ENCODE measurements at regions not wholly inside any gene's neighbourhood (a gene's known extent, or its start where the extent isn't known, plus 50 kb on each side); places are given as distances from the start of the nearest gene placed in this dataset.

DNA sequence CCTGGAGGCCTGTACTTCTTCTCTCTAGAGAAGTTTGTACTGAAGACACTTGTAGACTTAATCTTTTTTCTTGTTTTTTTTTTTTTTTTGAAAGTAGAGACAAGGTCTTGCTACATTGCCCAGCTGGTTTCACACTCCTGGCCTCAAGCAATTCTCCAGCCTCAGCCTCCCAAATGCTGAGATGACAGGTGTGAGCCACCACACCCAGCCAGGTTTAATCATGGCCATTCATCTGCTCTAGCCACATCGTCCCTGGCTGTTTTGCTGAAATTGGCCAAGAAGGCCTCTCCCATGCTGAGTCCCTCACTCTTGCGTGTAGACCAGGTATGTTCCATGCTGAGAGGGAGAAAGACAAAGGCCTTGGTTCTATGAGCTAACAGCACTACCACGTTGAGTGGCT, 176.2 kb downstream of the JCAD start:
- no peak for TF ChIP-seq CTCF (IDR thresholded peaks at IDR 0.05)
- no peaks in the 10 kb centered on the region for H3K79me2 ChIP-seq (ENCODE audit: insufficient read depth, low read length)
- Mint-ChIP-seq H3K27me3 (ENCODE audit: low read depth in 3 of 3) (peaks cover 4 to 5% (median 4%) of the 10 kb centered on the region in 3 donors), H3K27ac (no peak overlapping the region), H3K4me3 (no peak overlapping the region), H3K4me1 (peaks cover 4% of the 10 kb centered on the region), H3K9me3 (no peaks in the 10 kb centered on the region), H3K36me3 (no peaks in the 10 kb centered on the region)
- H3K36me3 ChIP-seq (replicated peaks in 1 of 2; ENCODE audit: control insufficient read depth in 1 of 2, insufficient read depth in 2 of 2, low read length in 2 of 2), result no peaks in the 10 kb centered on the region
- H3K4me3 ChIP-seq (replicated peaks in 1 of 3; ENCODE audit: low read depth in 2 of 3, low read length in 3 of 3), result no peak overlapping the region
- no peaks in the 10 kb centered on the region for H4K20me1 ChIP-seq (ENCODE audit: insufficient read depth, low read length)
- H3K27me3 ChIP-seq (ENCODE audit: control insufficient read depth in 2 of 2, insufficient read depth in 2 of 2, low read length in 2 of 2), result no peaks in the 10 kb centered on the region
- no peak overlapping the region for H3K27ac ChIP-seq (ENCODE audit: low read depth in 1 of 2, low read length in 2 of 2)
- no peak overlapping the region for H3K4me2 ChIP-seq (replicated peaks; ENCODE audit: extremely low read depth, low read length, poor library complexity, severe bottlenecking)
- H3K4me1 ChIP-seq (ENCODE audit: control insufficient read depth in 1 of 2, insufficient read depth in 2 of 2, low read length in 2 of 2), result peaks cover 0 to 3% of the 10 kb centered on the region in 2 donors
- H3K9me3 ChIP-seq (replicated peaks in 1 of 2; ENCODE audit: control insufficient read depth in 1 of 2, insufficient read depth in 1 of 2, low read length in 2 of 2), result no peaks in the 10 kb centered on the region
- WGBS (ENCODE audit: insufficient coverage), result 84% methylated on average over 3 of the region's 3 CpGs
- H2AFZ ChIP-seq (ENCODE audit: insufficient read depth, low read depth, low read length, poor library complexity, severe bottlenecking), result no peak overlapping the region
- intact Hi-C loops (cut with micrococcal nuclease), result no loop called here
- no peak overlapping the region for H3K9ac ChIP-seq (ENCODE audit: insufficient read depth, low read length, poor library complexity, severe bottlenecking)
- DNase-seq, result no peak

DNA sequence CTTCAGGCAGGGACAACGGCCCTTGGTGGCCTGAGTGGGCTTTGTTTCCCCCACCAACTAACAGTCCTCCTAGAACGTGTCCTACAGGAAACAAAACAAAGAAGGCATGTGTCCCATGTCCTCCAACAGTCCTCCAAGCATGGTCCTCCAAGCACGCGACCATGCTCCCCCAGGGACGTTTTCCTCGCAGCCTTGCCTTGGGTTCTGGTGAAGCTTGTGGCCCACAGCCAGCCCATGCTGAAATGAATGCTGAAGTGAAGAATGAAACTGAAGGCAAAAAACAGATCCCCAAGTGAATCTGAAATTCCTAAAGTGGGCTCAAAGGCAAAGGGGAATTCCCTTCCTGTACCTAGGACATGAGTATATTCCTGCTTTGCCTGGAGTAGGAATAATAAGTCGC, 176.6 kb downstream of the JCAD start:
- WGBS (ENCODE audit: insufficient coverage), result 90% methylated on average over 1 of the region's 7 CpGs
- intact Hi-C loops (cut with micrococcal nuclease), result no loop called here

More for the DNA sequence above, 176.6 kb downstream of the JCAD start:
- Histone ChIP-seq H3K27ac (ENCODE audit: low read depth in 1 of 2, low read length in 2 of 2) (no peak overlapping the region), H3K79me2 (ENCODE audit: insufficient read depth, low read length) (no peaks in the 10 kb centered on the region), H3K27me3 (ENCODE audit: control insufficient read depth in 2 of 2, insufficient read depth in 2 of 2, low read length in 2 of 2) (no peaks in the 10 kb centered on the region), H3K4me1 (ENCODE audit: control insufficient read depth in 1 of 2, insufficient read depth in 2 of 2, low read length in 2 of 2) (peaks cover 0 to 3% of the 10 kb centered on the region in 2 donors), H4K20me1 (ENCODE audit: insufficient read depth, low read length) (no peaks in the 10 kb centered on the region), H2AFZ (ENCODE audit: insufficient read depth, low read depth, low read length, poor library complexity, severe bottlenecking) (no peak overlapping the region), H3K9ac (ENCODE audit: insufficient read depth, low read length, poor library complexity, severe bottlenecking) (no peak overlapping the region), H3K9me3 (replicated peaks in 1 of 2; ENCODE audit: control insufficient read depth in 1 of 2, insufficient read depth in 1 of 2, low read length in 2 of 2) (no peaks in the 10 kb centered on the region), H3K36me3 (replicated peaks in 1 of 2; ENCODE audit: control insufficient read depth in 1 of 2, insufficient read depth in 2 of 2, low read length in 2 of 2) (no peaks in the 10 kb centered on the region), H3K4me2 (replicated peaks; ENCODE audit: extremely low read depth, low read length, poor library complexity, severe bottlenecking) (no peak overlapping the region), H3K4me3 (replicated peaks in 1 of 3; ENCODE audit: low read depth in 2 of 3, low read length in 3 of 3) (no peak overlapping the region)
- H3K9me3 Mint-ChIP-seq, result no peaks in the 10 kb centered on the region
- peaks cover 5% of the 10 kb centered on the region for H3K4me1 Mint-ChIP-seq
- no peak for TF ChIP-seq CTCF (IDR thresholded peaks at IDR 0.05)
- H3K27ac Mint-ChIP-seq, result no peak overlapping the region
- H3K36me3 Mint-ChIP-seq, result no peaks in the 10 kb centered on the region
- no peak overlapping the region for H3K4me3 Mint-ChIP-seq
- peaks cover 4 to 9% (median 5%) of the 10 kb centered on the region in 3 donors for H3K27me3 Mint-ChIP-seq (ENCODE audit: low read depth in 3 of 3)
- no peak for DNase-seq

Measured in CD14-positive monocyte (primary cell).